HUDEP-2 (cell line): ENCODE measurements at regions not wholly inside any gene's neighbourhood (a gene's known extent, or its start where the extent isn't known, plus 50 kb on each side); places are given as distances from the start of the nearest gene placed in this dataset.

ENCODE experiments used
- DNase-seq, 76 experiments: peaks; one replicate each; lab custom pipeline; 2025; ENCODE audit not compliant: unreplicated experiment in 76 of 76; lab: John Stamatoyannopoulos, UW

GRCh38 chr6:10465629-10466499, 51.0 kb upstream of the TFAP2A start:
- peak in 49 of 76 experiments; percentile 6 to 72 (median 38) for DNase-seq
